ENCODE measurements at regions not wholly inside any gene's neighbourhood (a gene's known extent, or its start where the extent isn't known, plus 50 kb on each side); places are given as distances from the start of the nearest gene placed in this dataset.

DNA sequence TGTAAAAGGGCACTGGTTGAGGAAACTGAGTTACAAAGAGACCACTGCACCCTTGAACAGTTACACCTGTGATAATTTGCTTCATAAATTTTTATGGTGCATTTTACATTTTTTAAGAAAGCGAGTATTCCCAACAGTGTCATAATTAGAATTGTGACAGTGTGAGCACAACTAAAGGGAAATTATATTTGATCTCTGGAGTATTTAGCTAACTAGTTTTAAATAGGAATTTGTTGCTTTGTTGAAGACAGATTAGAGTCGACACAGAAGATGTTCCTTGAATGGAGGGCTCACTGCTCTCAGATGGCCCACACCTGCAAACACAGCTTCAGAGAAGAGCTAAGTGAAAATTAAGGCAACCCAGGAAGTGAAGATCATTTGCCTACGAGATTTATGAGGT lies 555.0 kb upstream of the GOT2 start:
- peaks cover 6% of the 10 kb centered on the region for H3K4me1 Mint-ChIP-seq
- no peaks in the 10 kb centered on the region for H3K36me3 Mint-ChIP-seq (ENCODE audit: low read depth)
- TF ChIP-seq, protein P1, sequence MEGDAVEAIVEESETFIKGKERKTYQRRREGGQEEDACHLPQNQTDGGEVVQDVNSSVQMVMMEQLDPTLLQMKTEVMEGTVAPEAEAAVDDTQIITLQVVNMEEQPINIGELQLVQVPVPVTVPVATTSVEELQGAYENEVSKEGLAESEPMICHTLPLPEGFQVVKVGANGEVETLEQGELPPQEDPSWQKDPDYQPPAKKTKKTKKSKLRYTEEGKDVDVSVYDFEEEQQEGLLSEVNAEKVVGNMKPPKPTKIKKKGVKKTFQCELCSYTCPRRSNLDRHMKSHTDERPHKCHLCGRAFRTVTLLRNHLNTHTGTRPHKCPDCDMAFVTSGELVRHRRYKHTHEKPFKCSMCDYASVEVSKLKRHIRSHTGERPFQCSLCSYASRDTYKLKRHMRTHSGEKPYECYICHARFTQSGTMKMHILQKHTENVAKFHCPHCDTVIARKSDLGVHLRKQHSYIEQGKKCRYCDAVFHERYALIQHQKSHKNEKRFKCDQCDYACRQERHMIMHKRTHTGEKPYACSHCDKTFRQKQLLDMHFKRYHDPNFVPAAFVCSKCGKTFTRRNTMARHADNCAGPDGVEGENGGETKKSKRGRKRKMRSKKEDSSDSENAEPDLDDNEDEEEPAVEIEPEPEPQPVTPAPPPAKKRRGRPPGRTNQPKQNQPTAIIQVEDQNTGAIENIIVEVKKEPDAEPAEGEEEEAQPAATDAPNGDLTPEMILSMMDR (IDR thresholded peaks at IDR 0.05; ENCODE audit: unreplicated experiment in 3 of 3) = no peak

DNA sequence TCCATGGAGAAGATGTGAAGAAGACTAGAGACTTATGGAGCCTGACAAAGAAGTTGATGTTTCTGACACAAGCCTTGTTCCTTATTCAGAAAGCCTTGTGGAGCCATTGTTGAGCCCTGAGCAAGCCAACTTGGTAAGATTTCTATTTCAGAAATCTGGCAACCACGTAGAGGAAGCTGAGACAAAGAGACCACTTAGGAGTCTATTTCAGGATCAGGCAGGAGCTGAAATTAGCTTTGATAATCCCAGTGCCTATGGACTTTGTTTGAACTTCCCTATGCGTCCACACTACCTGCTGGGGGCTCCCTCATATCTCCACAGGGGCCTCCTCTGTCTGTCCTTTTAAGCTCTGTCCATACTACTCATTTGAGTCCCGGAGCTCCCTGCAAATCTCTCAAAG lies 540.0 kb upstream of the GOT2 start:
- Mint-ChIP-seq H3K4me1 (no peaks in the 10 kb centered on the region), H3K36me3 (ENCODE audit: low read depth) (no peaks in the 10 kb centered on the region)

More for the DNA sequence above, 555.0 kb upstream of the GOT2 start:
- Mint-ChIP-seq H3K4me3 (no peak overlapping the region), H3K9me3 (peaks cover 18% of the 10 kb centered on the region), H3K27ac (no peak overlapping the region), H3K27me3 (ENCODE audit: low read depth) (no peaks in the 10 kb centered on the region)

DNA sequence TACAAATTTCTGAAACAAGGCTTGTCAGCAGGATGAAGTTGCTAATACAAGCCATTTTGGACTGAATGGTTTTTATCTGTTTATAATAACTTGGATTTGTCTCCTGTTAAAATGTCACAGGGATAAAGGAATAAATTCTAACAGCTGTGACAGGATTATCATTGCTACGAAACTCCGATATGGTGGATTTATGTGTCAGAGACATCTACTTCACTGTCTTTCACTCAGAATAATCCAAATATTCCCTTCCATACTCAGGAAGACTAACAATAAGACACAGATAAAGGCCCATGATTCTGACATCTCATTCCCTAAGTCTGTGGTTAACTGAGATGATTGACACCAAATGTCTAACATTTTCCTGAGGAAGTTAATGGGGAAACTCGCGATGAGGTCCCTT lies 529.8 kb upstream of the GOT2 start:
- Mint-ChIP-seq H3K9me3 (no peaks in the 10 kb centered on the region), H3K27ac (no peak overlapping the region), H3K4me1 (no peaks in the 10 kb centered on the region), H3K27me3 (ENCODE audit: low read depth) (peaks cover 3% of the 10 kb centered on the region), H3K4me3 (no peak overlapping the region), H3K36me3 (ENCODE audit: low read depth) (no peaks in the 10 kb centered on the region)
- TF ChIP-seq, protein P1 (IDR thresholded peaks at IDR 0.05; ENCODE audit: unreplicated experiment in 3 of 3) = no peak

More for the DNA sequence above, 540.0 kb upstream of the GOT2 start:
- TF ChIP-seq, protein P1 (IDR thresholded peaks at IDR 0.05; ENCODE audit: unreplicated experiment in 3 of 3) = no peak
- Mint-ChIP-seq H3K4me3 (no peak overlapping the region), H3K9me3 (peaks cover 2% of the 10 kb centered on the region), H3K27ac (no peak overlapping the region), H3K27me3 (ENCODE audit: low read depth) (no peaks in the 10 kb centered on the region)

DNA sequence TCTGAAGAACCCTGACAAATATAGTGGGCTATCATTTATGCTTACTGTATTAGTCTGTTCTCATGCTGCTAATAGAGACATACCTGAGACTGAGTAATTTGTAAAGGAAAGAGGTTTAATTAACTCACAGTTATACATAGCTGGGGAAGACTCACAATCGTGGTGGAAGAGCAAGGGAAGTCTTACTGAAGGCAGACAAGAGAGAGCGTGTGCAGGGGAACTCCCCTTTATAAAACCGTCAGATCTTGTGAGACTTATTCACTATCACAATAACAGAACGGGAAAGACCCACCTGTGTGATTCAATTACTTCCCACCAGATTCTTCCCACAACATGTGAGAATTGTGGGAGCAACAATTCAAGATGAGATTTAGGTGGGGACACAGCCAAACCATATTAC lies 526.8 kb upstream of the GOT2 start:
- no peaks in the 10 kb centered on the region for H3K9me3 Mint-ChIP-seq
- no peaks in the 10 kb centered on the region for H3K4me1 Mint-ChIP-seq
- H3K4me3 Mint-ChIP-seq = no peak overlapping the region
- TF ChIP-seq, protein P1 (IDR thresholded peaks at IDR 0.05; ENCODE audit: unreplicated experiment in 3 of 3) = no peak
- no peaks in the 10 kb centered on the region for H3K27me3 Mint-ChIP-seq (ENCODE audit: low read depth)
- H3K36me3 Mint-ChIP-seq (ENCODE audit: low read depth) = no peaks in the 10 kb centered on the region
- no peak overlapping the region for H3K27ac Mint-ChIP-seq

DNA sequence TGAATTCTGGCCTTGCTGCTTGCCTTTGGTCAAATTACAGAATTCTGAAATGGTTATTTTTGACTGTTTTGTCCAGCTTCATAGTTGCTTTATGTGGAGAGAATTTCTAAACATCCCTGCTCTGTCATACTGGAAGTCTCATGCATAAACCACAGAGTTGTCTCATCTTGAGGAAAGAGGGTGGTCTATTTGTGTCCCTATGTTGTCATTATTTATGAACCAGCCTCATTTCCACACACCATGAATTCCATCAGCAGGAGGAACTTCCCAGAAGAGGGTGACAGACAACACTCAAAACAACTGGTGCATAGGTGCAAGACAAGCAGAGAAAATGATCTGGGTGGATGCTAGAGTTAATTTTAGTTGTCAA lies 525.8 kb upstream of the GOT2 start:
- Mint-ChIP-seq H3K27ac (no peak overlapping the region), H3K36me3 (ENCODE audit: low read depth) (no peaks in the 10 kb centered on the region), H3K9me3 (no peaks in the 10 kb centered on the region), H3K4me3 (no peak overlapping the region), H3K27me3 (ENCODE audit: low read depth) (no peaks in the 10 kb centered on the region), H3K4me1 (no peaks in the 10 kb centered on the region)
- TF ChIP-seq, protein P1 (IDR thresholded peaks at IDR 0.05; ENCODE audit: unreplicated experiment in 3 of 3) = no peak

DNA sequence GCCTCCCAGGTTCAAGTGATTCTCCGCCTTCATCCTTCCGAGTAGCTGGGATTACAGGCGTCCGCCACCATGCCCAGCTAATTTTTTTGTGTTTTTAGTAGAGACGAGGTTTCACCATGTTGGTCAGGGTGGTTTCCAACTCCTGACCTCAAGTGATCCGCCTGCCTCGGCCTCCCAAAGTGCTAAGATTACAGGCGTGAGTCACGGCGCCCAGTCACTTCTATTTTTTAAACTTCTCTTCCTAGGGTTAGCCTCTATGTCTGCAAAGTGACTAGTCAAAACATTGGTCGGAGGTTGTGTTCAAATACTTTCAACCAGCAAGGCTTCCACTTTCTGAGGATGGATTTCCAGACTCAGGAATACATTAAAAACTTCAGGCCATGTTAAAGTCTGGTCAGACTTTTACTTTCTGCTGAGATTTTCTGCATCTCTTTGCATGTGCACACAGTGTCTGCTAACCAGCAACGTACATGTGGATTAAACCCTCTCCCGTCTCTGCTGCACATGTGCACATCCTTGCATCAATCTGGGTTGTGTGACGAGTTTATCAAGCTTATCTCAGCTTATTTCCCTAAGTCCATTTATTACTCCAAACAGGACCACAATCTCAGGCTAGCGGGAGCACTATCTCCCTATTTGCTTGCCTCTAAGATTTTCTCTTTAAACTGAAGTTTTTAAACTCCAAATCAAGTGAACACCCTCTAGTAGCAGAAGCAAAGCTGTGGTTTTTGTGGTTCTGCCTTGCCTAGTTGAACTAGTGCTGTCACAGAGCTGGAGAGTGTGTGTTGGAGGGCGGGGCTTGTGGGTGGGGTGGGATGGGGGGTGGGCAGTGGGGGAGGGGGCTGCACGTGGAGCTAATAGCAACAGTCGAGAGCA lies 525.2 kb upstream of the GOT2 start:
- TF ChIP-seq, protein P1 (IDR thresholded peaks at IDR 0.05; ENCODE audit: unreplicated experiment in 3 of 3) = no peak
- no peak overlapping the region for H3K4me3 Mint-ChIP-seq
- peaks cover 2% of the 10 kb centered on the region for H3K9me3 Mint-ChIP-seq
- no peak overlapping the region for H3K27ac Mint-ChIP-seq
- H3K4me1 Mint-ChIP-seq = no peaks in the 10 kb centered on the region
- H3K27me3 Mint-ChIP-seq (ENCODE audit: low read depth) = no peaks in the 10 kb centered on the region
- no peaks in the 10 kb centered on the region for H3K36me3 Mint-ChIP-seq (ENCODE audit: low read depth)

All from nephron (organoid).